ENCODE measurements at regions not wholly inside any gene's neighbourhood (a gene's known extent, or its start where the extent isn't known, plus 50 kb on each side); places are given as distances from the start of the nearest gene placed in this dataset.

- TF ChIP-seq POLR2A (IDR thresholded peaks at IDR 0.05; ENCODE audit: extremely low read depth, insufficient read length) (no peak), CTCF (IDR thresholded peaks at IDR 0.05; ENCODE audit: low read depth, low read length) (no peak)
These were observed 136.6 kb upstream of the ZC3H15 start for GRCh38 chr2:186349508-186349907.
